Panc1 (cell line): ENCODE measurements at regions not wholly inside any gene's neighbourhood (a gene's known extent, or its start where the extent isn't known, plus 50 kb on each side); places are given as distances from the start of the nearest gene placed in this dataset.

Source experiments
- ATAC-seq: fragments of 200-7000 bp; cut with Tn5 transposase; 2 replicates; pipeline ENCODE4 v1.9.1; 2020; ENCODE audit warnings: mild to moderate bottlenecking, moderate library complexity
- BruUV-seq: library from RNA; stranded (reverse); fragments of 400-500 nt; replicated peaks from 2 replicates; lab custom pipeline; 2021; lab: Mats Ljungman, UMichigan
- CTCF ChIA-PET: fragments of 300-600 bp; sonication (Branson Sonifier 250); formaldehyde crosslinking; loops from one replicate; lab custom pipeline; 2022; ENCODE audit warnings: antibody characterized with exemption; lab: Charles Lee
- POLR2A ChIA-PET: fragments of 300-600 bp; sonication (Branson Sonifier 250); formaldehyde crosslinking; loops from one replicate; lab custom pipeline; 2022; ENCODE audit warnings: antibody characterized with exemption; lab: Charles Lee
- DNase-seq: peaks from one replicate; pipeline ENCODE4 v3.0.0-alpha.2; 2010; ENCODE audit warnings: low read depth, low spot score
- H3K27ac ChIP-seq: 2 replicates; pipeline ENCODE4 v1.5.1; 2011; ENCODE audit warnings: mild to moderate bottlenecking, low read length, inconsistent platforms
- H3K27me3 ChIP-seq: fragments of 200-500 bp; sonication (Bioruptor generic); 2 replicates; pipeline ENCODE4 v1.6.0; 2014; ENCODE audit warnings: low read length, inconsistent platforms; ENCODE audit not compliant: control insufficient read depth, insufficient read depth
- H3K36me3 ChIP-seq: fragments of 200-500 bp; sonication (Bioruptor generic); 2 replicates; pipeline ENCODE4 v1.5.1; 2014; ENCODE audit warnings: inconsistent platforms, mild to moderate bottlenecking, low read length, moderate library complexity; ENCODE audit not compliant: control insufficient read depth, insufficient read depth
- H3K4me1 ChIP-seq: 2 replicates; pipeline ENCODE4 v1.5.1; 2011; ENCODE audit warnings: inconsistent platforms, mild to moderate bottlenecking, low read length, moderate library complexity; ENCODE audit not compliant: control insufficient read depth, insufficient read depth
- H3K4me3 ChIP-seq, 2 experiments: 2 replicates each; pipeline ENCODE4 v1.5.1; 2011 to 2012; ENCODE audit warnings: low read depth in 2 of 2, low read length in 2 of 2, mild to moderate bottlenecking in 2 of 2, inconsistent platforms in 1 of 2, moderate library complexity in 1 of 2
- H3K9me3 ChIP-seq: fragments of 200-500 bp; sonication (Bioruptor generic); 2 replicates; pipeline ENCODE4 v1.5.1; 2014; ENCODE audit warnings: low read depth, mild to moderate bottlenecking, inconsistent platforms, low read length, moderate library complexity; ENCODE audit not compliant: control insufficient read depth, insufficient read depth
- POLR2AphosphoS5 ChIP-seq: IDR thresholded peaks from 2 replicates; pipeline ENCODE4 v1.6.1; 2012; ENCODE audit warnings: mild to moderate bottlenecking, low read depth, low read length, moderate library complexity
- SIN3A ChIP-seq: IDR thresholded peaks from 2 replicates; pipeline ENCODE4 v1.6.1; 2012; ENCODE audit warnings: low read depth, mild to moderate bottlenecking, low read length, moderate library complexity, borderline replicate concordance; ENCODE audit not compliant: insufficient read depth
- TCF7L2 ChIP-seq: IDR thresholded peaks from 2 replicates; pipeline ENCODE4 v1.6.1; 2011; ENCODE audit warnings: mild to moderate bottlenecking, low read depth, low read length, inconsistent platforms
- in situ Hi-C: cut with HindIII; loops from 2 replicates; pipeline ENCODE4 v1.10.0; 2016; ENCODE audit warnings: low sequenced_read_pairs, low pct_unique_long_range_greater_than_20kb
- intact Hi-C: fragments of 100-400 bp; cut with micrococcal nuclease; formaldehyde crosslinking; loops from one replicate; pipeline ENCODE4 v1.10.0; 2022; ENCODE audit not compliant: unreplicated experiment
- TF ChIP-seq, protein P1 (sequence below): fragments of 450-650 bp; IDR thresholded peaks from 2 replicates; pipeline ENCODE4 v1.5.1; 2017; ENCODE audit warnings: mild to moderate bottlenecking
- TF ChIP-seq, protein P2 (sequence below), 2 experiments: IDR thresholded peaks; 2 replicates each; pipeline ENCODE4 v1.6.1; 2011 to 2012; ENCODE audit warnings: low read depth in 2 of 2, control low read depth in 1 of 2, low read length in 1 of 2, mild to moderate bottlenecking in 1 of 2, moderate library complexity in 1 of 2; ENCODE audit not compliant: insufficient read depth in 1 of 2

DNA sequence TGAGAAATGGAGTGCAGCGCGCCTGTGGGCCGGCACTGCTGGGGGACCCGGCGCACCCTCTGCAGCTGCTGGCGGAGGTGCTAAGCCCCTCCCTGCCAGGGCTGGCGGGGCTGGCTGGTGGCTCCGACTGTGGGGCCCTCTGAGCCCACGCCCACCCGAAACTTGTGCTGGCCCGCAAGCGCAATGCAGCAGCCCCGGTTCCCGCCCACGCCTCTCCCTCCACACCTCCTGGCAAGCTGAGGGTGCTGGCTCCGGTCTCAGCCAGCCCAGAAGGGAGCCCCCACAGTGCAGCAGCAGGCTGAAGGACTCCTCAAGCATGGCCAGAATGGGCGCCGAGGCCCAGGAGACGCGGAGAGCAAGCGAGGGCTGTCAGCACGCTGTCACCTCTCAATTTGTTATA is 1063.0 kb upstream of the AUTS2 start:
- ChIA-PET POLR2A (no interaction called here), CTCF (no interaction called here)
- no peaks in the 10 kb centered on the region for H3K27me3 ChIP-seq
- ATAC-seq = no peak
- in situ Hi-C loops = no loop called here
- BruUV-seq = no TSS peak
- H3K9me3 ChIP-seq = no peaks in the 10 kb centered on the region
- TF ChIP-seq, protein P1, sequence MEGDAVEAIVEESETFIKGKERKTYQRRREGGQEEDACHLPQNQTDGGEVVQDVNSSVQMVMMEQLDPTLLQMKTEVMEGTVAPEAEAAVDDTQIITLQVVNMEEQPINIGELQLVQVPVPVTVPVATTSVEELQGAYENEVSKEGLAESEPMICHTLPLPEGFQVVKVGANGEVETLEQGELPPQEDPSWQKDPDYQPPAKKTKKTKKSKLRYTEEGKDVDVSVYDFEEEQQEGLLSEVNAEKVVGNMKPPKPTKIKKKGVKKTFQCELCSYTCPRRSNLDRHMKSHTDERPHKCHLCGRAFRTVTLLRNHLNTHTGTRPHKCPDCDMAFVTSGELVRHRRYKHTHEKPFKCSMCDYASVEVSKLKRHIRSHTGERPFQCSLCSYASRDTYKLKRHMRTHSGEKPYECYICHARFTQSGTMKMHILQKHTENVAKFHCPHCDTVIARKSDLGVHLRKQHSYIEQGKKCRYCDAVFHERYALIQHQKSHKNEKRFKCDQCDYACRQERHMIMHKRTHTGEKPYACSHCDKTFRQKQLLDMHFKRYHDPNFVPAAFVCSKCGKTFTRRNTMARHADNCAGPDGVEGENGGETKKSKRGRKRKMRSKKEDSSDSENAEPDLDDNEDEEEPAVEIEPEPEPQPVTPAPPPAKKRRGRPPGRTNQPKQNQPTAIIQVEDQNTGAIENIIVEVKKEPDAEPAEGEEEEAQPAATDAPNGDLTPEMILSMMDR = no peak
- TF ChIP-seq, protein P2, sequence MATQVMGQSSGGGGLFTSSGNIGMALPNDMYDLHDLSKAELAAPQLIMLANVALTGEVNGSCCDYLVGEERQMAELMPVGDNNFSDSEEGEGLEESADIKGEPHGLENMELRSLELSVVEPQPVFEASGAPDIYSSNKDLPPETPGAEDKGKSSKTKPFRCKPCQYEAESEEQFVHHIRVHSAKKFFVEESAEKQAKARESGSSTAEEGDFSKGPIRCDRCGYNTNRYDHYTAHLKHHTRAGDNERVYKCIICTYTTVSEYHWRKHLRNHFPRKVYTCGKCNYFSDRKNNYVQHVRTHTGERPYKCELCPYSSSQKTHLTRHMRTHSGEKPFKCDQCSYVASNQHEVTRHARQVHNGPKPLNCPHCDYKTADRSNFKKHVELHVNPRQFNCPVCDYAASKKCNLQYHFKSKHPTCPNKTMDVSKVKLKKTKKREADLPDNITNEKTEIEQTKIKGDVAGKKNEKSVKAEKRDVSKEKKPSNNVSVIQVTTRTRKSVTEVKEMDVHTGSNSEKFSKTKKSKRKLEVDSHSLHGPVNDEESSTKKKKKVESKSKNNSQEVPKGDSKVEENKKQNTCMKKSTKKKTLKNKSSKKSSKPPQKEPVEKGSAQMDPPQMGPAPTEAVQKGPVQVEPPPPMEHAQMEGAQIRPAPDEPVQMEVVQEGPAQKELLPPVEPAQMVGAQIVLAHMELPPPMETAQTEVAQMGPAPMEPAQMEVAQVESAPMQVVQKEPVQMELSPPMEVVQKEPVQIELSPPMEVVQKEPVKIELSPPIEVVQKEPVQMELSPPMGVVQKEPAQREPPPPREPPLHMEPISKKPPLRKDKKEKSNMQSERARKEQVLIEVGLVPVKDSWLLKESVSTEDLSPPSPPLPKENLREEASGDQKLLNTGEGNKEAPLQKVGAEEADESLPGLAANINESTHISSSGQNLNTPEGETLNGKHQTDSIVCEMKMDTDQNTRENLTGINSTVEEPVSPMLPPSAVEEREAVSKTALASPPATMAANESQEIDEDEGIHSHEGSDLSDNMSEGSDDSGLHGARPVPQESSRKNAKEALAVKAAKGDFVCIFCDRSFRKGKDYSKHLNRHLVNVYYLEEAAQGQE (IDR thresholded peaks at IDR 0.05; ENCODE audit: insufficient read depth in 1 of 2, low read depth in 2 of 2, low read length in 1 of 2) = no peak
- TF ChIP-seq SIN3A (no peak), TCF7L2 (no peak), POLR2AphosphoS5 (no peak)
- H3K27ac ChIP-seq = no peak overlapping the region
- intact Hi-C loops = no loop called here
- DNase-seq = no peak
- H3K4me1 ChIP-seq = no peaks in the 10 kb centered on the region
- no peak overlapping the region for H3K4me3 ChIP-seq
- no peaks in the 10 kb centered on the region for H3K36me3 ChIP-seq

DNA sequence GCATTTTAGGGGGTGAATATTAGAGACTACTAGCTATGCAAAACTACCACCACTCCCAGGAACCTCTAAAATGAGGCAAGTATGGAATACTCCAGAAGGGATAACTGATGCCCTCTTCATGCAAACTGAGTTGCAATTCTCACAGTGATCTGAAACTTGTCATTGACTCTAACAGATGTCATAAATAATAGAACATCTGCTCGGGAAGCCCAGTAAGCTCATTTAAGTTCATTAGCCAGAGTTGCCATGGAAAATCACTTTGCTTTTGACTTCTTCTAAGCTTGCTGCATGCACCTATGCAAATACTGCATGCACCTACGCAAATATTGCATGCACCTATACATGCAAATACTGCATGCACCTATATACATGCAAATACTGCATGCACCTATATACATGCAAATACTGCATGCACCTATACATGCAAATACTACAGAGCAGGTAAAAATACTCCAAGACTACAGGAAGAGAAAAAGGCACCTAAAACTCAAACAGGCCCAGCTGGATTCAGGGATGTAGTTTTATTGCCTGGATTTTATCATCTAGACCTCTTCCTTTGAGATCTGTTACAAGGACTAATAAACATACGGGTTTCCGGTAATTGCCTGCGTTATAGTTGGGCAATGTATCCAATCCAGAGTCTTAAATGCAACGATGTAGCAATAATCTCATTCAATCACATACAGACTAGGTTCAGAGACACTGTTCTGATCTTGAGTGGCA is 1061.1 kb upstream of the AUTS2 start:
- intact Hi-C loops = no loop called here
- Histone ChIP-seq H3K4me3 (no peak overlapping the region), H3K27me3 (no peaks in the 10 kb centered on the region), H3K27ac (no peak overlapping the region), H3K4me1 (no peaks in the 10 kb centered on the region), H3K36me3 (no peaks in the 10 kb centered on the region), H3K9me3 (no peaks in the 10 kb centered on the region)
- ATAC-seq (no peak), DNase-seq (no peak)
- in situ Hi-C loops = no loop called here
- no TSS peak for BruUV-seq
- ChIA-PET POLR2A (no interaction called here), CTCF (no interaction called here)
- TF ChIP-seq POLR2AphosphoS5 (no peak), TCF7L2 (no peak), SIN3A (no peak)
- TF ChIP-seq, protein P1 = no peak
- TF ChIP-seq, protein P2 (IDR thresholded peaks at IDR 0.05; ENCODE audit: insufficient read depth in 1 of 2, low read depth in 2 of 2, low read length in 1 of 2) = no peak
